ENCODE measurements at regions not wholly inside any gene's neighbourhood (a gene's known extent, or its start where the extent isn't known, plus 50 kb on each side); places are given as distances from the start of the nearest gene placed in this dataset.

DNA sequence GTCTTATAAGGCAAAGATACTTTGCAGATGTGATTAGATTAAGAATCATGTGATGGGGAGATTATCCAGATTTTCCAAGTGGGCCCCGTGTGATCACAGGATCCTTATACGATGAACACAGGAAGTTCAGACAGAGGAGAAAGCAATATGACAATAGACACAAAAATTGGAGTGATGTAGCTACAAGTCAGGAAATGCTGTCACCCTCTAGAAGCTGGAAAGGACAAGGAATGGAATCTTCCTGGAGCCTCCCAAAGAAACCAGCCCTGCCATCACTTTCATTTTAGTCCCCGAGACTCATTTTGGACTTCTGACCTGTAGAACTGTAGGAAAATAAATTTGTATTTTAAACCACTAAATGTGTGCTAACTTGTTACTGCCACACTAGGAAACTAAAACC, 61.9 kb upstream of the C1orf21 start:
- Mint-ChIP-seq H3K4me3 (no peak overlapping the region), H3K4me1 (peaks cover 8 to 13% of the 10 kb centered on the region in 2 experiments), H3K27me3 (ENCODE audit: low read depth) (no peaks in the 10 kb centered on the region), H3K36me3 (ENCODE audit: insufficient read depth in 1 of 3, low read depth in 3 of 3) (no peaks in the 10 kb centered on the region), H3K9me3 (peaks cover 0 to 3% of the 10 kb centered on the region in 2 experiments; a peak in 1 of 5 replicates), H3K27ac (no peak overlapping the region)
- H4K20me1 ChIP-seq (ENCODE audit: control insufficient read depth, insufficient read depth, insufficient read length), result no peaks in the 10 kb centered on the region
- H3K79me1 ChIP-seq (ENCODE audit: insufficient read depth, low read depth, low read length, poor library complexity, severe bottlenecking), result no peaks in the 10 kb centered on the region
- H3K18ac ChIP-seq (ENCODE audit: insufficient read length, low read depth, low read length), result no peak overlapping the region
- no peak overlapping the region for H2BK20ac ChIP-seq (ENCODE audit: low read depth, low read length, poor library complexity, severe bottlenecking)
- no peak overlapping the region for H3K23ac ChIP-seq (ENCODE audit: insufficient read length, low read depth, low read length)
- H2AK5ac ChIP-seq (ENCODE audit: insufficient read length, low read length), result no peak overlapping the region
- H3K23me2 ChIP-seq (ENCODE audit: insufficient read length, low read depth, low read length, poor library complexity, severe bottlenecking), result no peaks in the 10 kb centered on the region
- no peak overlapping the region for H2AFZ ChIP-seq (ENCODE audit: low read length)
- TF ChIP-seq, protein P1, sequence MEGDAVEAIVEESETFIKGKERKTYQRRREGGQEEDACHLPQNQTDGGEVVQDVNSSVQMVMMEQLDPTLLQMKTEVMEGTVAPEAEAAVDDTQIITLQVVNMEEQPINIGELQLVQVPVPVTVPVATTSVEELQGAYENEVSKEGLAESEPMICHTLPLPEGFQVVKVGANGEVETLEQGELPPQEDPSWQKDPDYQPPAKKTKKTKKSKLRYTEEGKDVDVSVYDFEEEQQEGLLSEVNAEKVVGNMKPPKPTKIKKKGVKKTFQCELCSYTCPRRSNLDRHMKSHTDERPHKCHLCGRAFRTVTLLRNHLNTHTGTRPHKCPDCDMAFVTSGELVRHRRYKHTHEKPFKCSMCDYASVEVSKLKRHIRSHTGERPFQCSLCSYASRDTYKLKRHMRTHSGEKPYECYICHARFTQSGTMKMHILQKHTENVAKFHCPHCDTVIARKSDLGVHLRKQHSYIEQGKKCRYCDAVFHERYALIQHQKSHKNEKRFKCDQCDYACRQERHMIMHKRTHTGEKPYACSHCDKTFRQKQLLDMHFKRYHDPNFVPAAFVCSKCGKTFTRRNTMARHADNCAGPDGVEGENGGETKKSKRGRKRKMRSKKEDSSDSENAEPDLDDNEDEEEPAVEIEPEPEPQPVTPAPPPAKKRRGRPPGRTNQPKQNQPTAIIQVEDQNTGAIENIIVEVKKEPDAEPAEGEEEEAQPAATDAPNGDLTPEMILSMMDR (conservative IDR thresholded peaks at IDR 0.05), result no peak
- no peak overlapping the region for H4K91ac ChIP-seq (ENCODE audit: insufficient read length, low read depth, low read length)
- H2BK120ac ChIP-seq (ENCODE audit: low read depth, low read length, poor library complexity, severe bottlenecking), result no peak overlapping the region
- H2BK12ac ChIP-seq (ENCODE audit: insufficient read length, low read depth, low read length), result no peak overlapping the region
- no peaks in the 10 kb centered on the region for H3K27me3 ChIP-seq (ENCODE audit: insufficient read depth, low read length)
- no peak overlapping the region for H3K4me2 ChIP-seq (ENCODE audit: insufficient read depth, insufficient read length, low read length)
- no peak for DNase-seq
- no CpG with 5 or more reads among the region's 3 CpGs for WGBS (ENCODE audit: extremely low coverage, insufficient read length, low lambda C conversion rate)
- no peak overlapping the region for H3K4ac ChIP-seq (ENCODE audit: low read depth, low read length)
- no peak overlapping the region for H3K56ac ChIP-seq (ENCODE audit: insufficient read length, low read depth, low read length)
- no peak overlapping the region for H4K8ac ChIP-seq (replicated peaks; ENCODE audit: insufficient read length, low read depth, low read length)
- no peak overlapping the region for H2BK15ac ChIP-seq (ENCODE audit: low read depth, low read length)
- H3K9ac ChIP-seq (ENCODE audit: extremely low read depth, insufficient read length, low read length), result no peak overlapping the region
- H3K9me3 ChIP-seq (ENCODE audit: control insufficient read depth, low read depth, low read length), result no peaks in the 10 kb centered on the region
- no peak overlapping the region for H4K5ac ChIP-seq (ENCODE audit: insufficient read length, low read depth, low read length)
- no peak overlapping the region for H3K27ac ChIP-seq (ENCODE audit: insufficient read length, low read depth, low read length)
- no peak overlapping the region for H3K14ac ChIP-seq (ENCODE audit: insufficient read depth, low read length)
- no peak overlapping the region for H3T11ph ChIP-seq (ENCODE audit: low read length)
- no peaks in the 10 kb centered on the region for H3K79me2 ChIP-seq (ENCODE audit: insufficient read depth, low read length)
- no peak overlapping the region for H2BK5ac ChIP-seq (ENCODE audit: insufficient read length, low read length)
- no peaks in the 10 kb centered on the region for H3K4me1 ChIP-seq (ENCODE audit: insufficient read depth, low read length)
